GM12878 (cell line): ENCODE measurements at regions not wholly inside any gene's neighbourhood (a gene's known extent, or its start where the extent isn't known, plus 50 kb on each side); places are given as distances from the start of the nearest gene placed in this dataset.

Source experiments
- ATAC-seq: fragments of 200-7000 bp; cut with Tn5 transposase; 3 replicates; pipeline ENCODE4 v1.9.1; 2020; ENCODE audit warnings: mild to moderate bottlenecking, moderate library complexity
- BruUV-seq: library from RNA; stranded (reverse); fragments of 400-500 nt; replicated peaks from 2 replicates; lab custom pipeline; 2021; lab: Mats Ljungman, UMichigan
- CTCF ChIA-PET: fragments of 300-600 bp; sonication (Branson Sonifier 250); formaldehyde crosslinking; extraction: SDS; loops from one replicate; lab custom pipeline; 2021; ENCODE audit warnings: inconsistent platforms; lab: Yijun Ruan, JAX
- POLR2A ChIA-PET: fragments of 350-600 bp; formaldehyde crosslinking; extraction: SDS; loops from one replicate; lab custom pipeline; 2021; ENCODE audit warnings: inconsistent platforms; lab: Charles Lee
- RAD21 ChIA-PET: fragments of 300-600 bp; sonication (Branson Sonifier 250); formaldehyde crosslinking; loops from one replicate; lab custom pipeline; 2023; ENCODE audit warnings: antibody characterized with exemption; ENCODE audit not compliant: unreplicated experiment; lab: Charles Lee
- SMC1A ChIA-PET: fragments of 300-600 bp; sonication (Branson Sonifier 250); formaldehyde crosslinking; loops from one replicate; lab custom pipeline; 2023; ENCODE audit not compliant: unreplicated experiment, uncharacterized antibody; lab: Charles Lee
- DNase-seq: peaks from one replicate; pipeline ENCODE4 v3.0.0-alpha.2; 2011; ENCODE audit warnings: low read depth, low spot score
- FAIRE-seq: peaks from 3 replicates; lab custom pipeline; 2011; peaks lifted over from hg19 to GRCh38; lab: Jason Lieb, UNC
- H2AFZ ChIP-seq: 2 replicates; pipeline ENCODE4 v1.6.0; 2011; ENCODE audit warnings: low read depth, low read length, control low read depth; ENCODE audit not compliant: control insufficient read depth
- H3K27ac ChIP-seq: 2 replicates; pipeline ENCODE4 v1.5.1; 2011; ENCODE audit warnings: control low read depth; ENCODE audit not compliant: control insufficient read depth, insufficient read depth
- H3K27me3 ChIP-seq, 2 experiments: replicated peaks in 1 of 2; 2 replicates each; pipeline versions ENCODE4 v1.6.0 to v1.6.1; 2011; ENCODE audit warnings: low read length in 1 of 2; ENCODE audit not compliant: control insufficient read depth in 2 of 2, insufficient read depth in 2 of 2
- H3K36me3 ChIP-seq, 2 experiments: 2 replicates each; pipeline ENCODE4 v1.5.1; 2011; ENCODE audit warnings: low read length in 1 of 2; ENCODE audit not compliant: control insufficient read depth in 2 of 2, insufficient read depth in 2 of 2
- H3K4me1 ChIP-seq: 2 replicates; pipeline ENCODE4 v1.6.1; 2011; ENCODE audit warnings: mild to moderate bottlenecking, low read length, moderate library complexity, mixed read lengths; ENCODE audit not compliant: control insufficient read depth, insufficient read depth
- H3K4me2 ChIP-seq: 2 replicates; pipeline ENCODE4 v1.6.0; 2011; ENCODE audit warnings: control low read depth; ENCODE audit not compliant: control insufficient read depth, insufficient read depth
- H3K4me3 ChIP-seq: fragments of 200-600 bp; sonication (generic); 2 replicates; pipeline ENCODE4 v1.5.1; 2016
- H3K79me2 ChIP-seq: 2 replicates; pipeline ENCODE4 v1.6.0; 2011; ENCODE audit warnings: low read length; ENCODE audit not compliant: control insufficient read depth, insufficient read depth
- H3K9ac ChIP-seq: 2 replicates; pipeline ENCODE4 v1.8.0; 2011; ENCODE audit warnings: low read length, control low read depth, mixed read lengths; ENCODE audit not compliant: control insufficient read depth, insufficient read depth
- H3K9me3 ChIP-seq: replicated peaks from 3 replicates; pipeline ENCODE4 v1.5.1; 2011; ENCODE audit warnings: mild to moderate bottlenecking, low read length; ENCODE audit not compliant: control insufficient read depth, insufficient read depth
- H4K20me1 ChIP-seq: 2 replicates; pipeline ENCODE4 v1.6.0; 2011; ENCODE audit not compliant: control insufficient read depth, insufficient read depth
- CHD1 ChIP-seq: IDR thresholded peaks from 2 replicates; pipeline ENCODE4 v1.6.1; 2012; ENCODE audit warnings: low read depth, low read length, improper control_type of control experiment
- E4F1 ChIP-seq: fragments of 450-650 bp; IDR thresholded peaks from 2 replicates; pipeline ENCODE4 v1.6.1; 2018; ENCODE audit warnings: borderline replicate concordance, mild to moderate bottlenecking; ENCODE audit not compliant: partially characterized antibody
- HCFC1 ChIP-seq: fragments of 150-350 bp; IDR thresholded peaks from 2 replicates; pipeline ENCODE4 v1.6.1; 2014; ENCODE audit warnings: low read length
- HDAC6 ChIP-seq: fragments of 200-600 bp; sonication (generic); IDR thresholded peaks from one replicate; pipeline ENCODE4 v1.8.0; 2017; ENCODE audit warnings: antibody characterized with exemption; ENCODE audit not compliant: unreplicated experiment
- IKZF2 ChIP-seq, 2 experiments: fragments of 450-650 bp; IDR thresholded peaks; 2 replicates each; pipeline ENCODE4 v1.6.1; 2017; ENCODE audit warnings: mild to moderate bottlenecking in 2 of 2, moderate library complexity in 2 of 2
- IRF3 ChIP-seq: fragments of 450-650 bp; IDR thresholded peaks from 2 replicates; pipeline ENCODE4 v1.6.1; 2014; ENCODE audit warnings: mild to moderate bottlenecking
- IRF4 ChIP-seq: IDR thresholded peaks from 2 replicates; pipeline ENCODE4 v1.6.1; 2011; ENCODE audit warnings: low read depth, low read length
- MAX ChIP-seq: IDR thresholded peaks from 2 replicates; pipeline ENCODE4 v1.6.1; 2012; ENCODE audit warnings: low read depth, low read length, improper control_type of control experiment
- MLLT1 ChIP-seq: fragments of 450-650 bp; IDR thresholded peaks from 2 replicates; pipeline ENCODE4 v1.6.1; 2016; ENCODE audit warnings: mild to moderate bottlenecking
- NRF1 ChIP-seq: conservative IDR thresholded peaks from 2 replicates; pipeline ENCODE4 v1.6.1; 2011; ENCODE audit warnings: mild to moderate bottlenecking, low read depth, low read length, improper control_type of control experiment
- PAX8 ChIP-seq: fragments of 450-650 bp; IDR thresholded peaks from 2 replicates; pipeline ENCODE4 v1.6.1; 2017; ENCODE audit warnings: mild to moderate bottlenecking, moderate library complexity
- POLR2AphosphoS5 ChIP-seq: IDR thresholded peaks from 2 replicates; pipeline ENCODE4 v1.6.1; 2011; ENCODE audit warnings: mild to moderate bottlenecking, low read length, inconsistent platforms
- RCOR1 ChIP-seq: conservative IDR thresholded peaks from 2 replicates; pipeline ENCODE4 v1.6.1; 2012; ENCODE audit warnings: low read depth, low read length, improper control_type of control experiment
- ZNF24 ChIP-seq: fragments of 450-650 bp; IDR thresholded peaks from 2 replicates; pipeline ENCODE4 v1.6.1; 2017; ENCODE audit warnings: antibody characterized with exemption, mild to moderate bottlenecking
- WGBS: methylation state at CpG from one replicate; pipeline ENCODE4 v1.1.6; 2016; ENCODE audit warnings: low lambda C conversion rate; ENCODE audit not compliant: insufficient replicate concordance, insufficient coverage; ENCODE audit errors: missing lambda C conversion rate; 5-methylcytosine and 5-hydroxymethylcytosine counted together
- in situ Hi-C: fragments of 300-500 bp; cut with MboI; formaldehyde crosslinking; loops from 9 replicates; pipeline ENCODE4 v1.14.3; 2018; ENCODE audit warnings: mixed read lengths
- intact Hi-C: fragments of 100-400 bp; cut with micrococcal nuclease; formaldehyde crosslinking; loops from one replicate; pipeline ENCODE4 v1.14.2; 2022; ENCODE audit not compliant: unreplicated experiment
- TF ChIP-seq, protein P1 (sequence below): fragments of 450-650 bp; IDR thresholded peaks from 2 replicates; pipeline ENCODE4 v1.6.1; 2016; ENCODE audit warnings: mild to moderate bottlenecking

DNA sequence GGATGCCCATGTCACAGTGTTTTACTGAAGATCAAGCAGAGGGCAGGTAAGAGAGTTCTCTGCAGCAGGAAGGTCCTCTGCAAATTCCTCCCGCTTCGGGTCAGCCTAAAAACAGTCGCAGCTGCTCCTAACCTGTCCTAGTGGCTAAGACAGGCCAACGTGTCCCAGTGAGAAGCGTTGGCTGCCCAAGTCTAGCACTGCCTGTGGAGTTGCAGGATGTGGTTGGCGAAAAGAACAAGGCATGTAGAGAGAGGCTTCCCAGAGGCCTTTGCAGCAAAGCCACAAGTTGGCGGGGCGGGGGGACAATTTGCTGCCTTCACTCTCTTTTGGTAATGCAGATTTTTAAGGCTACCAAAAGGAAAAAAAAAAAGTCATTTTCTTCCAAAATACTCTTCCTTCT is 340.1 kb downstream of the BCL11B start:
- Histone ChIP-seq H3K9me3 (no peaks in the 10 kb centered on the region; the same call in 2 of the 3 replicates), H3K4me2 (no peak overlapping the region), H3K27me3 (no peaks in the 10 kb centered on the region), H3K27ac (no peak overlapping the region), H2AFZ (no peak overlapping the region), H3K36me3 (no peaks in the 10 kb centered on the region), H3K4me3 (no peak overlapping the region), H4K20me1 (no peaks in the 10 kb centered on the region), H3K9ac (no peak overlapping the region), H3K4me1 (no peaks in the 10 kb centered on the region), H3K79me2 (no peaks in the 10 kb centered on the region)
- SMC1A ChIA-PET: no interaction called here
- no peak for ATAC-seq
- WGBS: 30% methylated on average over 8 of the region's 8 CpGs
- POLR2A ChIA-PET: no interaction called here
- TF ChIP-seq MLLT1 (no peak), E4F1 (no peak), HDAC6 (no peak), CHD1 (no peak), HCFC1 (no peak), PAX8 (no peak), POLR2AphosphoS5 (no peak), MAX (no peak), IKZF2 (IDR thresholded peaks at IDR 0.05) (no peak), ZNF24 (no peak), IRF4 (no peak), NRF1 (no peak), RCOR1 (no peak), IRF3 (no peak)
- TF ChIP-seq, protein P1, sequence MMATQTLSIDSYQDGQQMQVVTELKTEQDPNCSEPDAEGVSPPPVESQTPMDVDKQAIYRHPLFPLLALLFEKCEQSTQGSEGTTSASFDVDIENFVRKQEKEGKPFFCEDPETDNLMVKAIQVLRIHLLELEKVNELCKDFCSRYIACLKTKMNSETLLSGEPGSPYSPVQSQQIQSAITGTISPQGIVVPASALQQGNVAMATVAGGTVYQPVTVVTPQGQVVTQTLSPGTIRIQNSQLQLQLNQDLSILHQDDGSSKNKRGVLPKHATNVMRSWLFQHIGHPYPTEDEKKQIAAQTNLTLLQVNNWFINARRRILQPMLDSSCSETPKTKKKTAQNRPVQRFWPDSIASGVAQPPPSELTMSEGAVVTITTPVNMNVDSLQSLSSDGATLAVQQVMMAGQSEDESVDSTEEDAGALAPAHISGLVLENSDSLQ: no peak
- no peak for DNase-seq
- in situ Hi-C loops (no loop called here), intact Hi-C loops (no loop called here)
- no TSS peak for BruUV-seq
- FAIRE-seq: no peak
- RAD21 ChIA-PET: no interaction called here
- CTCF ChIA-PET: no interaction called here
